Naive thymus-derived CD4-positive, alpha-beta T cell (primary cell): ENCODE measurements at regions not wholly inside any gene's neighbourhood (a gene's known extent, or its start where the extent isn't known, plus 50 kb on each side); places are given as distances from the start of the nearest gene placed in this dataset.
A peak's percentile ranks its signal among the peaks of the same experiment; 100 is the strongest.

Experiments
- ATAC-seq: fragments of 150-1000 bp; cut with Tn5 transposase; 2 replicates; pipeline ENCODE4 v1.10.0; 2021; ENCODE audit warnings: mild to moderate bottlenecking, moderate library complexity
- CTCF ChIA-PET: fragments of 350-600 bp; sonication (Branson Sonifier 250); formaldehyde crosslinking; loops from one replicate; lab custom pipeline; 2021; ENCODE audit warnings: antibody characterized with exemption; lab: Charles Lee
- POLR2A ChIA-PET: fragments of 350-600 bp; sonication (Branson Sonifier 250); formaldehyde crosslinking; loops from one replicate; lab custom pipeline; 2021; ENCODE audit warnings: antibody characterized with exemption, inconsistent platforms; lab: Charles Lee
- DNase-seq, 9 donors: peaks; one replicate each; pipeline versions ENCODE4 v3.0.0 to v3.0.0-alpha.2; 2020 to 2022; ENCODE audit warnings: mixed read lengths in 1 of 9
- H3K27ac ChIP-seq: one replicate; pipeline ENCODE4 v1.7.0; 2013; ENCODE audit warnings: mild to moderate bottlenecking, low read depth, low read length, moderate library complexity
- H3K27me3 ChIP-seq, 2 donors: one replicate each; pipeline ENCODE4 v1.7.0; 2013; ENCODE audit warnings: low read length in 2 of 2, mild to moderate bottlenecking in 2 of 2, moderate library complexity in 2 of 2; ENCODE audit not compliant: control insufficient read depth in 2 of 2, insufficient read depth in 2 of 2
- H3K36me3 ChIP-seq, 3 experiments: 1 replicate in 2 of 3; 2 replicates in 1 of 3; pipeline ENCODE4 v1.7.0; 2013; ENCODE audit warnings: low read length in 3 of 3, mild to moderate bottlenecking in 3 of 3, moderate library complexity in 1 of 3; ENCODE audit not compliant: insufficient read depth in 3 of 3, control insufficient read depth in 2 of 3
- H3K4me1 ChIP-seq, 2 donors: one replicate each; pipeline ENCODE4 v1.7.0; 2013; ENCODE audit warnings: low read length in 2 of 2, mild to moderate bottlenecking in 2 of 2, moderate library complexity in 1 of 2; ENCODE audit not compliant: control insufficient read depth in 2 of 2, insufficient read depth in 2 of 2
- H3K4me3 ChIP-seq: 2 replicates; pipeline ENCODE4 v1.7.0; 2013; ENCODE audit warnings: mild to moderate bottlenecking, low read length
- H3K9me3 ChIP-seq, 3 experiments: 1 replicate in 2 of 3; 2 replicates in 1 of 3; pipeline ENCODE4 v1.7.0; 2013; ENCODE audit warnings: low read length in 3 of 3; ENCODE audit not compliant: control insufficient read depth in 2 of 3
- H3K27ac Mint-ChIP-seq, 9 donors: one replicate each; pipeline ENCODE4 v1.8.0; 2020 to 2022; ENCODE audit warnings: mixed read lengths in 9 of 9, mild to moderate bottlenecking in 8 of 9, moderate library complexity in 5 of 9, inconsistent platforms in 2 of 9
- H3K27me3 Mint-ChIP-seq, 5 donors: one replicate each; pipeline ENCODE4 v1.8.0; 2021 to 2022; ENCODE audit warnings: mixed read lengths in 5 of 5, mild to moderate bottlenecking in 1 of 5
- H3K36me3 Mint-ChIP-seq, 5 donors: one replicate each; pipeline ENCODE4 v1.8.0; 2020 to 2022; ENCODE audit warnings: mixed read lengths in 5 of 5, mild to moderate bottlenecking in 3 of 5, inconsistent platforms in 1 of 5
- H3K4me1 Mint-ChIP-seq, 7 donors: one replicate each; pipeline ENCODE4 v1.8.0; 2020 to 2022; ENCODE audit warnings: mixed read lengths in 7 of 7, mild to moderate bottlenecking in 3 of 7, inconsistent platforms in 1 of 7
- H3K4me3 Mint-ChIP-seq, 10 donors: one replicate each; pipeline ENCODE4 v1.8.0; 2020 to 2022; ENCODE audit warnings: mild to moderate bottlenecking in 10 of 10, mixed read lengths in 10 of 10, moderate library complexity in 6 of 10, inconsistent platforms in 2 of 10
- H3K9me3 Mint-ChIP-seq, 11 donors: one replicate each; pipeline ENCODE4 v1.8.0; 2020 to 2022; ENCODE audit warnings: mixed read lengths in 11 of 11, mild to moderate bottlenecking in 4 of 11, inconsistent platforms in 1 of 11, moderate library complexity in 1 of 11
- intact Hi-C, 2 donors: fragments of 100-400 bp; cut with micrococcal nuclease; formaldehyde crosslinking; loops; one replicate each; pipeline ENCODE4 v1.15.1; 2023

GRCh38 chr2:19684516-19684915 is 217.3 kb downstream of the TTC32 start:
- no peaks in the 10 kb centered on the region for H3K36me3 Mint-ChIP-seq
- no peaks in the 10 kb centered on the region for H3K36me3 ChIP-seq
- H3K27ac ChIP-seq: no peak overlapping the region
- no peak for ATAC-seq
- peaks cover 0 to 15% (median 4%) of the 10 kb centered on the region in 5 donors for H3K27me3 Mint-ChIP-seq
- intact Hi-C loops: no loop called here
- H3K4me3 ChIP-seq: no peak overlapping the region
- no peak for DNase-seq
- H3K4me1 Mint-ChIP-seq: no peaks in the 10 kb centered on the region
- ChIA-PET CTCF (no interaction called here), POLR2A (no interaction called here)
- no peak overlapping the region for H3K4me3 Mint-ChIP-seq
- H3K27ac Mint-ChIP-seq: peak overlapping the region in 1 of 9 donors; percentile 41
- H3K9me3 Mint-ChIP-seq: peaks cover 0 to 3% (median 0%) of the 10 kb centered on the region in 11 donors
- no peaks in the 10 kb centered on the region for H3K9me3 ChIP-seq
- no peaks in the 10 kb centered on the region for H3K4me1 ChIP-seq
- no peaks in the 10 kb centered on the region for H3K27me3 ChIP-seq

- Histone ChIP-seq H3K4me1 (no peaks in the 10 kb centered on the region), H3K4me3 (no peak overlapping the region), H3K36me3 (no peaks in the 10 kb centered on the region), H3K27ac (no peak overlapping the region), H3K9me3 (no peaks in the 10 kb centered on the region), H3K27me3 (no peaks in the 10 kb centered on the region)
- Mint-ChIP-seq H3K9me3 (peaks cover 0 to 3% (median 0%) of the 10 kb centered on the region in 11 donors), H3K4me1 (no peaks in the 10 kb centered on the region), H3K36me3 (no peaks in the 10 kb centered on the region), H3K27me3 (peaks cover 0 to 15% (median 4%) of the 10 kb centered on the region in 5 donors), H3K27ac (no peak overlapping the region), H3K4me3 (no peak overlapping the region)
- ATAC-seq (no peak), DNase-seq (no peak)
- ChIA-PET CTCF (no interaction called here), POLR2A (no interaction called here)
- intact Hi-C loops: no loop called here
Observed at GRCh38 chr2:19683556-19683955, 218.2 kb downstream of the TTC32 start.

GRCh38 chr2:19682493-19682892 is 219.3 kb downstream of the TTC32 start:
- peaks cover 0 to 18% (median 5%) of the 10 kb centered on the region in 5 donors for H3K27me3 Mint-ChIP-seq
- H3K36me3 ChIP-seq: no peaks in the 10 kb centered on the region
- POLR2A ChIA-PET: no interaction called here
- CTCF ChIA-PET: no interaction called here
- H3K4me1 ChIP-seq: no peaks in the 10 kb centered on the region
- no peak overlapping the region for H3K27ac Mint-ChIP-seq
- H3K27ac ChIP-seq: no peak overlapping the region
- H3K27me3 ChIP-seq: no peaks in the 10 kb centered on the region
- ATAC-seq (no peak), DNase-seq (no peak)
- peaks cover 0 to under 1% (median 0%) of the 10 kb centered on the region in 7 donors for H3K4me1 Mint-ChIP-seq
- H3K9me3 ChIP-seq: no peaks in the 10 kb centered on the region
- H3K36me3 Mint-ChIP-seq: no peaks in the 10 kb centered on the region
- intact Hi-C loops: no loop called here
- peaks cover 0 to 3% (median 0%) of the 10 kb centered on the region in 11 donors for H3K9me3 Mint-ChIP-seq
- H3K4me3 Mint-ChIP-seq: no peak overlapping the region
- H3K4me3 ChIP-seq: no peak overlapping the region

DNA sequence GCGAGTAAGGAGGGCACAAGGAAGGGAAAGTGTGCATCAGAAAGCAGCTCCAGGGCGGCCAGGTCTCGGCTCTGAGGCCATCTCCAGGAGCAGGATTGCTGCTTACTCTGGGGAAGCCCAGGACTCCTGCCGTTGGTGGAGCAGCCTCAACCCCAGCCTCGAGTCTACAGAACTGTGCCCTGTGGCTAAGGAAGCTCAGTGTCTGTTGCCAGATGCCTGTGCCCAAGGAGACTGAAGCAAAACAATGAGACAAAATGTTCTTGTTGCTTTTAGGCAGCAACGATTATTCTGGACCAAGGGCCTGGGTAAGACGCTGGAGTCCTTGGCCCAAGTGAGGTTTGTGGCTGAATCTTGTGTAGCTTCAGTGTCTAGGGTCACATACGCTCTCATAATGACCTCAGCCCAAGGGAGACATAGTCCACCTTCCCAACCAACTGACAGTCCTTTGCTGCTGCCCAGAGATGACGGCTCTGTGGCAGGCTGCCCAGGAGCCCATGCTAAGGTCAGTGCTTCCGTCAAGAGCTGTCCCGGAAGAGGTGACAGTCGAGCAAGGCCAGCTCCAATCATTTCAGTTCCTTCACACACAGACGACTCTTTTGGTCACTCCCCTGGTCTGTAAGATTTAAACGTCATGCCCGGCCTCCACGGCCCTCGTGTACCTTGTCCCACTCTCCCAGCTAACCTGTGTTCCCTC is 223.8 kb downstream of the TTC32 start:
- POLR2A ChIA-PET: no interaction called here

DNA sequence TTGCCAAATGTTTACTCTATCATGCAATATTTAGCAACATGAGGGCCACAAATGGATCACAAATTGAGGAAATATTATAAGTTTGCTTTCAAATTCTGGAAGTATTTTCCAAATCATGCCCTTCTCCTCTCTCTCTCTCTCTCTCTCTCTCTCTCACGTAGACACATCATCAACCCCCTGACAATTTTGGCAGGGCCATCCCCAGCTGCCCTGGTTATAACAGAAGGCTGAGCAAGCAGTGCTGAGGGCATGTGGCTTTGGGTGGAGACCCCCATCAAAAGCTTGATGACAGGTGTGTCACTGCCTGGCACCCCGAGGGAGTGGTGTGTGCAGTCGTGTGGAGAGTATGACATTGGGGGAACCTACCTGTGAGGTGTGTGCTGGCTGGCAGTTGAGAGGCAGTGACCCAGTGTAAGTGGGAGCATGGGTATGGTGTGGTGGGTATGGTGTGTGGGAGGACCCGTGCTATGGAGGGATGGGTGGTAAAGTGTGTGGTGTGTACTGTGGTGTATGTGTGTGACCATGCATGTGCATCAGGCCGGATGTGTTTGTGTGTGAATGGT is 224.5 kb downstream of the TTC32 start:
- Mint-ChIP-seq H3K27ac (no peak overlapping the region), H3K27me3 (peaks cover 0 to 36% (median 19%) of the 10 kb centered on the region in 5 donors), H3K9me3 (no peaks in the 10 kb centered on the region), H3K4me3 (no peak overlapping the region), H3K36me3 (no peaks in the 10 kb centered on the region), H3K4me1 (peaks cover 0 to 4% (median 0%) of the 10 kb centered on the region in 7 donors)
- Histone ChIP-seq H3K4me3 (no peak overlapping the region), H3K27me3 (no peaks in the 10 kb centered on the region), H3K9me3 (no peaks in the 10 kb centered on the region), H3K27ac (no peak overlapping the region), H3K4me1 (no peaks in the 10 kb centered on the region), H3K36me3 (no peaks in the 10 kb centered on the region)
- ChIA-PET POLR2A (no interaction called here), CTCF (no interaction called here)
- ATAC-seq (peak; percentile 19), DNase-seq (no peak)
- intact Hi-C loops: no loop called here

More for the DNA sequence above, 223.8 kb downstream of the TTC32 start:
- Histone ChIP-seq H3K36me3 (no peaks in the 10 kb centered on the region), H3K9me3 (no peaks in the 10 kb centered on the region), H3K4me3 (no peak overlapping the region), H3K27ac (no peak overlapping the region), H3K4me1 (no peaks in the 10 kb centered on the region), H3K27me3 (no peaks in the 10 kb centered on the region)
- CTCF ChIA-PET: no interaction called here
- Mint-ChIP-seq H3K9me3 (no peaks in the 10 kb centered on the region), H3K4me3 (no peak overlapping the region), H3K36me3 (no peaks in the 10 kb centered on the region), H3K27ac (no peak overlapping the region), H3K27me3 (peaks cover 0 to 31% (median 16%) of the 10 kb centered on the region in 5 donors), H3K4me1 (peaks cover 0 to 4% (median 0%) of the 10 kb centered on the region in 7 donors)
- intact Hi-C loops: no loop called here
- peak; percentile 6 for ATAC-seq
- no peak for DNase-seq

DNA sequence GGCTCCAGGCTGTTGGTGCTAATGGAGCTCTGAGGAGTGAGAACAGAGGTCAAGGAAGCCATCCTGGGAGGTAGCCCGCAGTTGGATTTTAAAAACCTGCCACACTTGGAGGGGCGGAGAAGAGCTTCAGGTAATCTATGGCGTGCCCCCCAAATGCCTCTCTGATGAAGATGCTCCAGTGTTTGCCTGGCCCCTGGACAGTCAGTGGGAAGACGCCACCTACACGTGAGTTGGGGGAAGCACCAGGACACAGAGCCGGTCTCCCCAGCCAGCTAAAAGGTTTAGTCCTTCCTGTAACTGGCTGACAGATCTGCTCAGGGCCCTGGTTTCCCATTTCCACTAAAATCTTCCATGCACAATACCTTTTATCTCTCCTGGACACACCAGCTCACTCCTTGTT is 225.0 kb downstream of the TTC32 start:
- no peaks in the 10 kb centered on the region for H3K9me3 ChIP-seq
- H3K27ac ChIP-seq: no peak overlapping the region
- Mint-ChIP-seq H3K4me3 (no peak overlapping the region), H3K9me3 (no peaks in the 10 kb centered on the region), H3K4me1 (peaks cover 0 to 4% (median 0%) of the 10 kb centered on the region in 7 donors), H3K36me3 (no peaks in the 10 kb centered on the region), H3K27ac (no peak overlapping the region), H3K27me3 (peaks cover 0 to 41% (median 19%) of the 10 kb centered on the region in 5 donors)
- ATAC-seq: no peak
- H3K4me1 ChIP-seq: no peaks in the 10 kb centered on the region
- no peaks in the 10 kb centered on the region for H3K36me3 ChIP-seq
- no peak for DNase-seq
- intact Hi-C loops: no loop called here
- CTCF ChIA-PET: no interaction called here
- H3K27me3 ChIP-seq: no peaks in the 10 kb centered on the region
- POLR2A ChIA-PET: no interaction called here
- no peak overlapping the region for H3K4me3 ChIP-seq
